Kidney (tissue), 13 donors: ENCODE measurements at regions not wholly inside any gene's neighbourhood (a gene's known extent, or its start where the extent isn't known, plus 50 kb on each side); places are given as distances from the start of the nearest gene placed in this dataset.

Experiments used
- DNase-seq, 5 donors: peaks; one replicate each; pipeline ENCODE4 v3.0.0-alpha.2; 2013 to 2020
- FAIRE-seq: peaks from 2 replicates; lab custom pipeline; 2012; peaks lifted over from hg19 to GRCh38; lab: Jason Lieb, UNC
- H3K27ac ChIP-seq, 2 donors: one replicate each; pipeline ENCODE4 v1.7.0; 2013; ENCODE audit warnings: low read depth in 2 of 2, low read length in 2 of 2, inconsistent platforms in 1 of 2
- H3K27me3 ChIP-seq: one replicate; pipeline ENCODE4 v1.7.1; 2013; ENCODE audit warnings: low read length, inconsistent platforms; ENCODE audit not compliant: control insufficient read depth, insufficient read depth
- H3K36me3 ChIP-seq, 3 donors: one replicate each; pipeline versions ENCODE4 v1.7.0 to v1.7.1; 2013; ENCODE audit warnings: low read length in 3 of 3, control low read depth in 1 of 3, inconsistent platforms in 1 of 3; ENCODE audit not compliant: insufficient read depth in 3 of 3, control insufficient read depth in 2 of 3
- H3K4me1 ChIP-seq, 3 donors: one replicate each; pipeline versions ENCODE4 v1.7.0 to v1.7.1; 2013; ENCODE audit warnings: low read length in 3 of 3, inconsistent platforms in 1 of 3, low read depth in 1 of 3; ENCODE audit not compliant: control insufficient read depth in 2 of 3, insufficient read depth in 2 of 3
- H3K4me3 ChIP-seq, 3 donors: one replicate each; pipeline versions ENCODE4 v1.7.0 to v1.8.1; 2013; ENCODE audit warnings: low read length in 3 of 3, control low read depth in 1 of 3, inconsistent platforms in 1 of 3
- H3K9ac ChIP-seq, 3 donors: one replicate each; pipeline versions ENCODE4 v1.7.0 to v1.7.1; 2013; ENCODE audit warnings: low read length in 3 of 3, control low read depth in 1 of 3, inconsistent platforms in 1 of 3
- H3K9me3 ChIP-seq, 3 donors: one replicate each; pipeline versions ENCODE4 v1.7.0 to v1.7.1; 2013; ENCODE audit warnings: low read length in 3 of 3, control low read depth in 1 of 3, inconsistent platforms in 1 of 3; ENCODE audit not compliant: control insufficient read depth in 2 of 3, insufficient read depth in 1 of 3
- CTCF ChIP-seq: IDR thresholded peaks from 3 replicates; pipeline ENCODE4 v1.5.1; 2012; ENCODE audit warnings: mild to moderate bottlenecking, moderate library complexity, borderline replicate concordance; ENCODE audit not compliant: insufficient read depth; ENCODE audit errors: extremely low read depth
- intact Hi-C: fragments of 100-400 bp; cut with DNase I; formaldehyde crosslinking; loops from one replicate; pipeline ENCODE4 v1.11.1; 2022
- donor health status: control.
- donor health status: control.
- donor health status: control.
- donor health status: control.
- donor health status: control.
- donor health status: DM: yes; HTN: yes; CAD: no.
- donor health status: Normal renal cell carcinoma (clear cell type).

DNA sequence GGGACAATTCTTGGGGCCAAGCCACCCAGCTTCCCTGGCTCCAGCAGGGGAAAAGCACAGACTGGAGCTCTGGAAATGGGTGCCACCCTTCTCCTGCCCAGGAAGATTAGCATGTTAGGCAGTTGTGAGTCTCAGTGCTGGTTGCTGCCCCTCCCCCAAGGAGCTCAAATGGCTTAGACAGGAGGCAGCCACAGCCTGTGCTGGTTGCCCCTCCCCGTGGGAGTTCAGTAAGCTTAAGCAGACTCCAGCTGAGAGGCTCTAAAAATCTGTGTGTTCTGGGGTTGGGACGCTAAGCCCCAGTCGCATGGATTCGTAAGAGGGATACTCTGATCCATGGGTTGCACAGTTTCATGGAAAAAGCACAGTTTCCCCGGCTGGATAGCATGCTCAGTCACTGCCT, 92.7 kb upstream of the NDST3 start:
- H3K9me3 ChIP-seq: peaks cover 0 to 3% (median 0%) of the 10 kb centered on the region in 3 donors
- no peaks in the 10 kb centered on the region for H3K4me1 ChIP-seq
- H3K4me3 ChIP-seq: no peak overlapping the region
- intact Hi-C loops: no loop called here
- no peaks in the 10 kb centered on the region for H3K36me3 ChIP-seq
- no peak for FAIRE-seq
- no peak overlapping the region for H3K27ac ChIP-seq
- H3K27me3 ChIP-seq: no peaks in the 10 kb centered on the region
- TF ChIP-seq CTCF: no peak
- peak in 2 of 5 donors; percentile 2 to 43 for DNase-seq
- H3K9ac ChIP-seq: no peak overlapping the region

DNA sequence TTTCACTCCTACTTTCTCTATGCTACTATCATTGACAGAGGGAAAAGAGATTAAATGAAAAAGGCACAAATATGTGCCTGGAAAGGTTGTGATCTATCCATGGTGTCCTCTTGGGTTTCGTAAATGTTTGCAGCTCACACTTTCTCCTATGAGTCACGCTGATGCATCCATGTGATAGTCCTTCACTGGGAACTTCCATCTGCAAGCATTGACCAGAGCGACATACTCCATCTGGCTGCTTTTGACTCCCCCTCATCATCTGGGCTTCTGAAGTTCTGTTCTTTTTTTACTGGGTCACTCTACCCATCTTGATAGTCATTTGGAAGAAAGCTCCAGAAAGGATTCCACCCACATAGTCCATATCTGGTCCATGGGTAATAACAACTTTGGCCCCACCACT, 84.7 kb upstream of the NDST3 start:
- Histone ChIP-seq H3K36me3 (no peaks in the 10 kb centered on the region), H3K27me3 (no peaks in the 10 kb centered on the region), H3K9me3 (no peaks in the 10 kb centered on the region), H3K9ac (no peak overlapping the region), H3K27ac (no peak overlapping the region), H3K4me3 (no peak overlapping the region), H3K4me1 (no peaks in the 10 kb centered on the region)
- TF ChIP-seq CTCF: no peak
- FAIRE-seq (no peak), DNase-seq (no peak)
- intact Hi-C loops: no loop called here

DNA sequence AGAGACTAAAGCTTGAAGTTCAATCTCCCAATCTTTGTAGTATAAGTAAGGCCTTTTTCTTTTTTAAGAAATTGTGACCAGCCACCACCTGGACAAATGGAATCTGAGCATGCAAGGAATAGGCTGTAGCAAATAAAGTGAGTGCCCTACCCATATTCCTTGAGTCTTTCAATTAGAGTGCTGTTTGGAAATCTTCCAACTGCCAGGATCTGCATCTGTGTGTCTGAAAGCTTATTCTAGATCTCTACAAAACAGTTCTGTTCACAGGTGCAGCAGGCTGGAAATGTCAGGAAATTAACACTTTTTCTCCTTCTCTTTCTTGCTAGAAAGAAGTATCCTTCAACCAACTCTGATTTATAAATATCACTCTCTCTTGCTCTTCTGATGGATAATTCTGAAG, 76.7 kb upstream of the NDST3 start:
- Histone ChIP-seq H3K36me3 (no peaks in the 10 kb centered on the region), H3K4me3 (no peak overlapping the region), H3K27me3 (no peaks in the 10 kb centered on the region), H3K27ac (no peak overlapping the region), H3K9ac (no peak overlapping the region), H3K9me3 (no peaks in the 10 kb centered on the region), H3K4me1 (no peaks in the 10 kb centered on the region)
- FAIRE-seq: no peak
- DNase-seq: no peak
- no peak for TF ChIP-seq CTCF
- intact Hi-C loops: no loop called here

DNA sequence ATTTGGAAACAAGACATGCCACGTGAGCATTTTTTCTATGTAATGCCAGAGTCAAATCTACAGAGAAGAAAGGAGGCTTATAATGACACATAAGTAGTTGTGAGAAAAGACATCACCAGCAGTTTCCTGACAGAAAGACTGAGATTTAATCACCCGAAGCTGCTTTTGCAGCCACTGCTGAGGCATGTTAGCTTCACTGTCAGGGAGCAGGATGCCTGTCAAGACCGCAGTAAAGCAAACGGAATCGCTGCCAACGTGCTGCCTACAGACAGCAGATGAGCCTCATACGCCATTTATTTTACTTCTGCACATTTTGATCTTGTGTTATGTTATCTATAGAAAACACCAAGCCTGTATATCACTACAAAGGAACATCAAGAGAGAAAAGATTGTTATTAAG, 68.7 kb upstream of the NDST3 start:
- H3K36me3 ChIP-seq: no peaks in the 10 kb centered on the region
- no peaks in the 10 kb centered on the region for H3K4me1 ChIP-seq
- H3K4me3 ChIP-seq: no peak overlapping the region
- FAIRE-seq: no peak
- no peak overlapping the region for H3K9ac ChIP-seq
- H3K27ac ChIP-seq: no peak overlapping the region
- H3K27me3 ChIP-seq: no peaks in the 10 kb centered on the region
- intact Hi-C loops: no loop called here
- H3K9me3 ChIP-seq: no peaks in the 10 kb centered on the region
- no peak for TF ChIP-seq CTCF
- peak in 4 of 5 donors; percentile 42 to 76 (median 66) for DNase-seq
